Testis (tissue), 2 donors: ENCODE measurements at regions not wholly inside any gene's neighbourhood (a gene's known extent, or its start where the extent isn't known, plus 50 kb on each side); places are given as distances from the start of the nearest gene placed in this dataset.

Source experiments
- DNase-seq: peaks from one replicate; pipeline ENCODE4 v3.0.0-alpha.2; 2019
- H3K27ac ChIP-seq, 2 donors: fragments of 200-600 bp; sonication (generic); one replicate each; pipeline ENCODE4 v1.5.1; 2019
- H3K27me3 ChIP-seq: fragments of 200-600 bp; sonication (generic); one replicate; pipeline ENCODE4 v1.5.1; 2019
- H3K36me3 ChIP-seq: fragments of 200-600 bp; sonication (generic); one replicate; pipeline ENCODE4 v1.5.1; 2017; ENCODE audit warnings: low read depth; ENCODE audit errors: missing control alignments
- H3K4me1 ChIP-seq: fragments of 200-600 bp; sonication (generic); one replicate; pipeline ENCODE4 v1.5.1; 2019
- H3K4me3 ChIP-seq, 2 donors: fragments of 200-600 bp; sonication (generic); one replicate each; pipeline ENCODE4 v1.5.1; 2017 to 2019
- H3K9me3 ChIP-seq: fragments of 200-600 bp; sonication (generic); one replicate; pipeline ENCODE4 v1.5.1; 2017
- CTCF ChIP-seq, 3 experiments: fragments of 450-650 bp in 2 of 3; fragments of 200-600 bp in 1 of 3; sonication (generic) in 1 of 3; IDR thresholded peaks; one replicate each; pipeline ENCODE4 v1.5.1; 2016 to 2019; ENCODE audit warnings: antibody characterized with exemption in 3 of 3, mild to moderate bottlenecking in 2 of 3, moderate library complexity in 1 of 3
- POLR2A ChIP-seq: fragments of 450-650 bp; IDR thresholded peaks from one replicate; pipeline ENCODE4 v1.6.1; 2017; ENCODE audit warnings: antibody characterized with exemption, mild to moderate bottlenecking, moderate library complexity
- WGBS, 2 donors: methylation state at CpG; one replicate each; pipeline ENCODE4 v1.1.5; 2018; 5-methylcytosine and 5-hydroxymethylcytosine counted together
- intact Hi-C: fragments of 100-400 bp; cut with DNase I; formaldehyde crosslinking; loops from one replicate; pipeline ENCODE4 v1.15.1; 2023; ENCODE audit warnings: low total_unique reads

GRCh38 chr14:71734076-71734475 is 198.2 kb upstream of the RGS6 start:
- WGBS, 2 donors = 79 to 94% methylated on average over 14 of the region's 14 CpGs
- Histone ChIP-seq H3K27me3 (no peaks in the 10 kb centered on the region), H3K4me1 (no peaks in the 10 kb centered on the region), H3K36me3 (no peaks in the 10 kb centered on the region), H3K4me3 (no peak overlapping the region), H3K9me3 (no peaks in the 10 kb centered on the region), H3K27ac (no peak overlapping the region)
- intact Hi-C loops = no loop called here
- no peak for TF ChIP-seq CTCF (IDR thresholded peaks at IDR 0.05)
- no peak for TF ChIP-seq POLR2A
- no peak for DNase-seq

GRCh38 chr14:71734885-71735284 is 197.3 kb upstream of the RGS6 start:
- Histone ChIP-seq H3K36me3 (no peaks in the 10 kb centered on the region), H3K27me3 (no peaks in the 10 kb centered on the region), H3K4me1 (no peaks in the 10 kb centered on the region), H3K9me3 (no peaks in the 10 kb centered on the region), H3K4me3 (no peak overlapping the region), H3K27ac (no peak overlapping the region)
- WGBS, 2 donors = 82 to 91% methylated on average over 2 of the region's 2 CpGs
- intact Hi-C loops = no loop called here
- TF ChIP-seq CTCF (IDR thresholded peaks at IDR 0.05) = no peak
- TF ChIP-seq POLR2A = no peak
- no peak for DNase-seq

- no peak for DNase-seq
- H3K9me3 ChIP-seq = no peaks in the 10 kb centered on the region
- H3K27ac ChIP-seq = no peak overlapping the region
- H3K4me3 ChIP-seq = no peak overlapping the region
- no peaks in the 10 kb centered on the region for H3K36me3 ChIP-seq
- no peaks in the 10 kb centered on the region for H3K4me1 ChIP-seq
- H3K27me3 ChIP-seq = no peaks in the 10 kb centered on the region
- no peak for TF ChIP-seq CTCF (IDR thresholded peaks at IDR 0.05)
- TF ChIP-seq POLR2A = no peak
- intact Hi-C loops = no loop called here
- WGBS, 2 donors = 56 to 65% methylated on average over 3 of the region's 3 CpGs
Measured at GRCh38 chr14:71737760-71738159, 194.5 kb upstream of the RGS6 start.

- DNase-seq = no peak
- H3K9me3 ChIP-seq = no peaks in the 10 kb centered on the region
- no peak for TF ChIP-seq POLR2A
- TF ChIP-seq CTCF (IDR thresholded peaks at IDR 0.05) = no peak
- WGBS, 2 donors = 89 to 95% methylated on average over 5 of the region's 5 CpGs
- H3K27me3 ChIP-seq = no peaks in the 10 kb centered on the region
- no peak overlapping the region for H3K27ac ChIP-seq
- H3K4me1 ChIP-seq = no peaks in the 10 kb centered on the region
- H3K4me3 ChIP-seq = no peak overlapping the region
- intact Hi-C loops = no loop called here
- H3K36me3 ChIP-seq = no peaks in the 10 kb centered on the region
Measured at GRCh38 chr14:71739273-71739990, 192.8 kb upstream of the RGS6 start.

- H3K27ac ChIP-seq = peak overlapping the region in 1 of 2 donors; percentile 42
- 65 to 73% methylated on average over 5 of the region's 5 CpGs for WGBS, 2 donors
- H3K27me3 ChIP-seq = no peaks in the 10 kb centered on the region
- H3K9me3 ChIP-seq = no peaks in the 10 kb centered on the region
- DNase-seq = no peak
- no peak for TF ChIP-seq CTCF (IDR thresholded peaks at IDR 0.05)
- no peak for TF ChIP-seq POLR2A
- intact Hi-C loops = no loop called here
- H3K4me1 ChIP-seq = no peaks in the 10 kb centered on the region
- H3K4me3 ChIP-seq = no peak overlapping the region
- no peaks in the 10 kb centered on the region for H3K36me3 ChIP-seq
Measured at GRCh38 chr14:71741241-71741640, 191.0 kb upstream of the RGS6 start.
